GM12873 (cell line): ENCODE measurements at regions not wholly inside any gene's neighbourhood (a gene's known extent, or its start where the extent isn't known, plus 50 kb on each side); places are given as distances from the start of the nearest gene placed in this dataset.

Experiments
- CTCF ChIP-seq: IDR thresholded peaks from 2 replicates; pipeline ENCODE4 v1.5.1; 2012; ENCODE audit warnings: low read depth, mild to moderate bottlenecking, moderate library complexity, low read length, control low read depth; ENCODE audit not compliant: insufficient read depth; ENCODE audit errors: missing control alignments

DNA sequence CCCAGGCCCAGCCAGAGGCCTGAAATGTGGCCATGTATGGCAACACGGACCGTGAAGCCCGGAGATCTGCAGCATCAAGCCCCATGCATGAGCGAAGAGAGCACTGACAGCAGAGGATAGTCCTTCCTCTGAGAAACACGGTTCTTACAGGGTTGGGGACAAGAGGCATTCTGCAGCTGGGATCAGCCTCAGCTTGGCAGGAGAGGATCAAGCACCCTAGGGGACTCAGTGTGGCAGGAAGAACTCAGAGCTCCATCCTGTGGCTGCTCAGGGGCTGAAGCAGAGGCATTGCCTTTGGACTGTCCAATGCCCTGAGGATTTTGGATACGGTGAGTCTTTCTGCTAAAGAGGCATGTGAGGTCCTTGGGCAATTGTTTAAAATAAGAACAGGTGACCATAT, 368.7 kb downstream of the ZNF516 start:
- no peak for TF ChIP-seq CTCF

DNA sequence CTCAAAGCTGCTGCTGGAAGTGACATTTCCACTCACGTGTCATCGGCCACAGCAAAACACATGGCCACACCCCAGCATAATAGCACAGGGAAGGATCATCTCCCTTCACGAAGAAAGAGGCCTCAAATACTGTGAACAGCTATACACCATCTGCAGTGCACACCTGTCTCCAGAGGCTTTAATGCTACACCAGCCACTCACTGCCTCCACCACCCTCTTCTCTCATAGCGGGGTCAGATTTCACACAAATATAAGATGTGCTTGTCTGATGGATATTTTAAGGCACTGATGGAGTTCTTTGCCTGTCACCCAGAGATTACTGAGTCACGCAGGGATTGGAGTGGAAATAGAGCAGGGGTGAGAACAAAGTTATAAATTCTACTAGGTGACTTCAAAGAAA, 374.0 kb downstream of the ZNF516 start:
- TF ChIP-seq CTCF = no peak

DNA sequence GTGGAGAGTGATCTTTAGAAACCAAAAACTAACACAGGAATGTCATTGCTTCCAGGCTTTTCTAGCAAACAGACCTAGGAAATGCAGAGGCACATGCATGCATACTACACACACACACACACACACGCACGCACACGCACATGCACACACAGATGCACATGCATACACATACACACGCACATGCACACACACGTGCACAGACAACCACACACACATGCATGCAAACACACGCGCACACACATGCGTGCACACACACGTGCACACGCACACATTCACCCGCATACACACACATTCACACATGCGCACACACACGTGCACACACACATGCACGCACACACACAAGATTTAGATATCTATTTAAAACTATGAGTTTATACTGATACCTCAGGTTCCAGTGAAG, 379.5 kb downstream of the ZNF516 start:
- TF ChIP-seq CTCF = no peak

DNA sequence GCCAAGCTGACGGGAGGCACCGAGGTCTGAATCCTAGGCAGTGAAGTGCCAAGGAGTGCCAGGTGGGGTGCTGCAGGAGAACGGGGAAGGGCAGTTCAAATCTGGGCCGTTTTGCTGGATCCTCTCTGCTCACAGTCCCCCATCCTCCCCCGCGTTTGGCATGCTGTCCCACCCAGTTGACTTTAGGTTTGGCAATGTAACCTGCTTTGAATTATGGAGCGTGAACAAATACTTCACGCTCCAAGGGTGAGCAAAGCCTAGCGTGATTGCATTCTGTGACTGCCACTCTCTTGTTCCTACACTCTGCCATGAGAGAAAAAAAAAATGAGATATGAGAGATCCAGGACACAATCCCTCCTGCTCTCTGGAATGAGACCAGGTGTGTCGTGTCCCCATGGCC, 381.9 kb downstream of the ZNF516 start:
- TF ChIP-seq CTCF = no peak

GRCh38 chr18:76102626-76103025, 392.4 kb downstream of the ZNF516 start:
- TF ChIP-seq CTCF = no peak

GRCh38 chr18:76102156-76102555, 392.9 kb downstream of the ZNF516 start:
- TF ChIP-seq CTCF = no peak

GRCh38 chr18:76099931-76100457, 395.0 kb downstream of the ZNF516 start:
- TF ChIP-seq CTCF = no peak
